Stimulated activated naive CD4-positive, alpha-beta T cell (primary cell): ENCODE measurements at regions not wholly inside any gene's neighbourhood (a gene's known extent, or its start where the extent isn't known, plus 50 kb on each side); places are given as distances from the start of the nearest gene placed in this dataset.

Experiments
- DNase-seq, 6 experiments: peaks; one replicate each; lab custom pipeline; 2025; lab: John Stamatoyannopoulos, UW

DNA sequence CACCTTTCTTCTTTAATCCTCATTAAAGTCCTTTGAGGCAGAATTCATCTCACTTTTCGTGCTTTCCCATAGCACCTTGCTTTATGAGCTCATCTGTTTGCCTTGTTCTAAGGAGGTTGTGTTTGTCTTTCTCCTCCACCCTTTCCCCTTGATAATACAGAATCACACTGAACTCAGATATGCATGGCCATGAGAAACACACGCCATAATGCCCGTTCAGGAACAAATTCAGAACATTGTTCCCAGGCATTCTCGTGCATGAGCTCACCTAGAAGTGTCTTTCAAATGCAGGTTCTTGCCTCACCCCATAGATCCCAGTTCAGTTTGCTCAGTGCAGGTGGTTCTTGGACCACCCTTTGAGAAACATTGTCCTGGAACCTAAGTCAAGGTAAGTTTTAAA is 71.1 kb downstream of the TMEM114 start:
- DNase-seq: no peak

DNA sequence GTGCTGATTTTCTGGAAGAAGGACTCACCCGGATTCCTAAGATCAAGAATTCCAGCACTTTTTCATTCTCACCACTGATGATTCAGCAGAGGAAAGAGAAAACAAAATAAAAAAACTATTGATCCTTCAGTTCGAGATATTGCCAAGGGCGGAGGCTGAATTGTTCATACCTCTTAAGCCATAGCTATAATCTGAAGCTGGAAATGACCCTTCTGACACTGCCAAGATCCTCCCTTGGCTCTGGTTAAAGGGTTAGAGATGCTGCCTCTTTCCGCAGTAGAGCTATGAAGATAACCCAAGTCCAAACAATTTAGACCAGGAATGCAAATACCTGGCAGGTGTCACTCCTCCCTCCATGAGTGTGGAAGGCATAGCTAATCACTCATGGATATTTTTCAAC is 73.0 kb downstream of the TMEM114 start:
- DNase-seq: no peak

DNA sequence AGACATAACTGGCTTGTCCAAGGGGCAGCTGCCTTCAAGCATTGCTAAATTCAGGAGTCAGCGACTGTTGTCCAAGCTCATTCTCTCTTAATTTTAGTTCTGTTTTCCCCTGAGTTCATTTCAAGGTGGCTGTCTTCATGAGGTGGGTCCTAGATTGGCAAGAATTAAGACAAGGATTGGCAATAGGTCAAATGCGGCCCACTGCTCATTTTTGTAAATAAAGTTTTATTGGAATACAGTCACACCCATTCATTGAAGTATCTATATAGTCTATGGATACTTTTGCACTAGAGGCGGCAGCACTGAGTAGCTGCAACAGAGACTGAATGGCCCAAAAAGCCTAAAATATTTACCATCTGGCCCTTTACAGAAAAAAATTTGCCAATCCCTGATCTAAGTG is 73.8 kb downstream of the TMEM114 start:
- no peak for DNase-seq

DNA sequence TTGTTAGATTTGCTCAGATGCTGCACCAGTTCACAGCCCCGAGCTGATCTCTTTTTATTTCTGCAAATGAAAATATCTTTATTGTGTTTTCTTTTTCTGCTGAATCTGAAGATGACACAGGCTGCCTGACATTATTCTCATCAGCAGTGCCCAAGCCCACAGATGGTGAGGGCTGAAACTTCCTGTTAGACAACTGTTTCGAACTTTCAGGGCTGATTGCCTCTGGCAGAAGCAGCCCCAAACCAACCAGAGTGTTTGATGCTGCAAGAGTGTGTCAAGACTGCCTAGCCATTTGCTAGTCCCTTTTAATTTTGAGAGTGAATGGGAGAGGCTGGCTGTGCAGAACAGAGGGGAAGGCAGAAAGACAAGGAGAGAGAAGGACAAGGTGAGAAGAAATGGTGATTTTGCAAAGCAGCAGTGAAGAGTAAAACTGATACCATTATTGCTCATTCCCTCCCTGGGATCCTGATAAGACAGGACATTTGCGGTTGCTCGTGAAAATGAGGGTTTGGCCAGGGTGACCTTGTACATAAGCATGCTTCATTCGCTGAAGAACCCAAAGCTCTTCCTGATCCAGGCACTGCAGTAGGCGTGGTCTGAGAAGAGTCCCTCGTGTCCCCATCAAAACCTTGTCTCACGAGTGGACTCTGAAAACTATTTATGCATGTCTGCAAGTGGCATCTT is 77.2 kb downstream of the TMEM114 start:
- no peak for DNase-seq

DNA sequence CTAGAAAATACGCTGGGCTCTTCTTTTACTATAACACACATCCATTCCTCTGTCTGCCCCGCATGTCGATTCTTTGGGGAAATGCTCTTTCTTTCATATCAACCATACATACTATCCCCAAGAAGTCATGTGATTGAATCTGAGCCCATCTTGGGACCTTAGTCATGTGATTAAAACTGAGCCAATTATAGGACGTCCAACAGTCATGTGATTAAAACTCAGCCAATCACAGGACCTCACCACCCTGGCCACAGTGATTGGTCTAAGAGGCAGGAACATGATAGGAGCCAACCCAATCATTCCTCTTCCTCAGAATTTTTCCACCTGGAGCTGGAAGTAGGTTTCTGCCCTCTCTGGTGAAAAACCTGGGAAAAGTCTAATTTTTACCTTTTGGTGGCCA is 78.8 kb downstream of the TMEM114 start:
- no peak for DNase-seq

DNA sequence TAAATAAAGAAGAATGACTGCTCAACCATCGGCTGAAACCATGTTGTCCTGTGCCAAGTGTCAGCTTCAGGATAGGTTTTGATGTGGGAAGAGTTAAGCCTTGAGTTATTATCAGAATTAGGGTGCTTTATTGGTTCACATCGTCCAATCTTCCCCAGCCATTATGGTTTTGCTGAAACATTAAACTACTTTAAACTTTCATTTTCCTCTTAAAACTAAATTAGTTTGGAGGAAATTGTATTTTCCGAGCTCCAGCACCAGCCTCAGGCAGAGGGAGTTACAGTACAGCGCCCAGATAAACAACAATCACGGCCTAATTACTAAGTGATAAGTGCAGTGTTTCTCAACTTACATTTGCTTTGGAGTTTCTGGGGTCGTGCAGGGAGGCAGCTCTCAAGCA is 80.2 kb downstream of the TMEM114 start:
- DNase-seq: no peak

DNA sequence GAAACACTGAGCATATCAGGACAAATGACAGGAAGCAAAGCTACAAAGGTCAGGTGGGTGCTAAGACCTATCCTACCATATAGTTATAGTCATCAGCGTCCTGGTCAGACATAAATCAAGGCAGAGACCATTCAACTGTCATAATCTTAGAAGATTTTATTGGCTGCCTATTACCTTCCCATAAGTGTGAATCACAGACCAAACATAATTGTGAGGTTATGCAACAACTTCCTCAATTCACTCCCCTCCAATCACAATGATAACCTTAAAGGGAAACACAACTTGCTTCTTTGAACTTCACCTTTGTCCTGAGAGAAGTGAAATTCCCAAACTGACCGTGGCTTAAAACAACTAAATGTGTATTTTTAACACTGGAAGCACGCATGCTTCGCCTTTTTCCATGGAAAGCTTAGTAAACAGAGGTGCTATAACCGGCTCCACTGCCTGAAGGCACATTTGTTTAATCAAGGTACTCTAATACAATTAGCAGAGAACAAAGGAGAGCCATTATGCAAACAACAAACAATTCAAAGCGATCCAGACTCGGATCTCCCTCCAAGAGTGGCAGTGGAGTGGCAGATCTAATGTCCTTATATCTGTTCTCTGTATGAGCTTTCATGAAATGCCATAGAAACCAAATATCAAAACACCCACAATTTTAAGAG is 84.9 kb downstream of the TMEM114 start:
- no peak for DNase-seq

DNA sequence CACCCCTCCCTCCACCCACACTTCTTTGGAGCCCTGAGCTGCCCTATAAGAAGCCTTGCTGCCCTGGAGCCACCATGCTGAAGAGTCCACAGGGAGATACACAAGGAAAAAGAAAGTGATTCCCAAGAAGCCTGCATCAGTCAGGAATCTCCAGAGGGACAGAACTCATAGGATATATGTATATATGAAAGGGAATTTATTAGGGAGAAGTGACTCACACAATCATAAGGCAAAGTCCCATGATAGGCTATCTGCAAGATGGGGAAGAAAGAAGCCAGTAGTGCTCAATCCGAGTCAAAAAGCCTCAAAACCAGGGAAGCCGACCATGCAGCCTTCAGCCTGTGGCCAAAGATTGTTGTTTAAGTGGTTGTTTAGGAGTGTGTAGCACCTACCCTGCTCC is 87.9 kb downstream of the TMEM114 start:
- no peak for DNase-seq

DNA sequence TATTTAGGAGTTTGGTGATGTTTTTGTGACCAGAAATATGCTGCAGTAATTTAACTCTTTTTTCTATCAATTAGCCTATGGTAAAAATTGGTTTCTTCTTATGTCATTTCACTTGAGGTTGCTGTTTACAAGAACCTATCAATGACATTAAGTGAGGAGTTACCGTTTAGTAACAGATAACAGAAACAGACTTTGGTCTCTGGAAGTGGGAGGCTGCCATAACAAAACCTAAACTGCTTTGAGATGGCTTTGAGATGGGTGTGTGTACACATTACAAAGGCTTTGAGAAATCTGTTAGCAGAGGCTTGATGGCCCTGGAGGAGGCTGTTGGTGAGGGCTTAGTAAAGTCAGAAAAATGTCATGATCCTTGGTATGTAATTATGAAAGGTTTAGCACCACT is 90.0 kb downstream of the TMEM114 start:
- no peak for DNase-seq

DNA sequence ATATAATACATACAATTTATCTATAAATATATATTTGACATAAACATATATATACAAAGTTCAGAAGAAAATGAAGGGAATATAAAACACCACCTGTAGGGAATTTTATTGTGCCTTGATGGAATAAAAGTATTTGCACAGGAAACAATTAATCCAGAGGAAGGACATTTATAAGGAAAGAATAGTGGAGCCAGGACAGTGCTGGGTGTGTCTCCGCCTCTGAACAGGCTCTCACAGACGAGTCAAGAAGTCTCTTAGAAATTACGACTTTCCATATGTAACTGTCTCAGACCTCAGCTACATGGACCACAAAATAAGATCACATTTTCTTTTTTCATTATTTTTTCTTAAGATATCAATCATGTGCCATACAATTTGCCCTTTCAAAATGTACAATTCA is 93.9 kb downstream of the TMEM114 start:
- DNase-seq: no peak

DNA sequence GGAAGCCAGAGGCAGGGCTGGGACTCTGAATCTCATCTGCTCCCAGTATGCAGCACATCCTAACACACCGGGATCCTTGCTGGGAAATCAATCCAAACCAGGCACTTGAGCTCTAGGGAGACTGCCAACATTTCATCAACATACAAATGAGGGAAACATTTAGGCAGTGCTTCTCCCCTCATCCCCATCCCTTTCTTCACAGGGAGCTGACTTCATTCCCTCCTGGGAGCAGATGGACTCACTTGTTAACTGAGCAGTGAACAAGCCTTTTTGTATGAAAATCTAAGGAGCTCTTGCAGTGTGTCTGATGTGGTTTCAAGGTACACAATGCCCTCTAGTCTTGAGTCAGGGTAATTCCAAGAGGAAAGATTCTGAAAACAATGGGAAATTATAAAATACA is 96.3 kb downstream of the TMEM114 start:
- no peak for DNase-seq

DNA sequence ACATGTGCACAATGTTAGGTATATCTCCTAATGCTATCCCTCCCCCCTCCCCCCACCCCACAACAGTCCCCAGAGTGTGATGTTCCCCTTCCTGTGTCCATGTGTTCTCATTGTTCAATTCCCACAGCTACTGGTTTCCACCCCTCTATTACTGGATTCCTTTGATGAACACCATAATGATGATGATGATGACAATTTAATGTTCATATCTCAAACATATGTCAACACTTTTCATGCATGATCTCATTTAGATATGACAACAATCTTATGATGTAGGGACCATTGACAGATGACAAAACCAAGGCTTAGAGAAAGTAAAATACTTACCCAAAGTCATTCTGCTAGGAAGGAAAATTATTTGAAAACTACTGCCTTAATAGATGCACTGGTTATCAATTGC is 97.6 kb downstream of the TMEM114 start:
- no peak for DNase-seq

DNA sequence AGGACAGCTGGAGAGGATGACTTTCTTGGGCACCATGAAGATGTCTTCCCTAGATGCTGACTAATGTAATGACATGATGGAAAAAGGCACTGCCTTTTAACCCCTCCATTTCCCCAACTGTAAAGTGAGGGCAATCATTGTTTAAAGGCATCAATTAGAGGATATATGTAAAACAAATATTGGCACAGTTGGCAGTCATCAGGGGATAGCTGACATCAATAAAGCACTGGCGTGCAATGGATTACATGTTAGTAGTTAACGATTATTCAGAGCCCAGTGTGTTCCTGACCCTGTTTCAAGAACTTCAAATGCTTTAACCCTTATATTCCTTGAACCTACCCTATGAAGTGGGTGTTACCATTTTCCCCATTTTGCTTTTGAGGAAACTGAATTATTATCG is 100.7 kb downstream of the TMEM114 start:
- DNase-seq: no peak

DNA sequence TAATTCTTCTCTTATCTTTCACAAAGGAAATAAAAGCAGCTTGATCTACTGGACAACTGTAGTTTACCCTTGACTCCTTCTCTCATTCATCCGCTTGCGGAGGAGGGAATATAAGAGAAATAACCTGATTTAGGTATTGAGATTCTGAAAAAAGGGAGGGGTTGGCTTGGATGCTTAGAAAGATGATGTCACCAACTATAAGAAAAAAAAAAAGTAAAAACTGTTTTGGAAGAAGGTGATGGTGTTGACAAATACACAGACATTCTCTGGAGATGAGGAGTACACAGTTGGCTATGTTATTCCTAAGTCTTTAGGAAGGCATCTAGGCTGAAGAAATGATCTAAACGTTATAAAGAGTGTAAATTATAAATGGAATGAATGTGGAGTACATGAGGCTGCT is 103.3 kb downstream of the TMEM114 start:
- no peak for DNase-seq

DNA sequence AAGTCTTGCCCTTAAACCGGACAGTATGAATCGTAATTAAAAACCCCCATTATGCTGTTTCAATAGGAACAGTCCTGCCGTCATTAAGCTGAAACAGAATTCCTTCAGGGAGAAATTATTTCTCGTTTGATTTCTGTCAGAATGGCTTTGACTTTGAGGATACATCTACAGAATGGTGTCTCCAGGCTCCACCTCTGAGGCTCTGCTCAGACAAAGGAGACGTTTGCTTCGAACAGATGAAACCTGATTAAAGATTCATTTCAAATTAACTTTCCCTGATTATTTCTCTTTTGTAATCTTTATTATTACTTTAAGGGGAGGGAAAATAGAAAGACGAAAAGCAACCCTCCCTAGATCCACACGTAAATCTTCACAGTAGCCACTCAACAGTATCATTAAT is 106.9 kb downstream of the TMEM114 start:
- DNase-seq: no peak

DNA sequence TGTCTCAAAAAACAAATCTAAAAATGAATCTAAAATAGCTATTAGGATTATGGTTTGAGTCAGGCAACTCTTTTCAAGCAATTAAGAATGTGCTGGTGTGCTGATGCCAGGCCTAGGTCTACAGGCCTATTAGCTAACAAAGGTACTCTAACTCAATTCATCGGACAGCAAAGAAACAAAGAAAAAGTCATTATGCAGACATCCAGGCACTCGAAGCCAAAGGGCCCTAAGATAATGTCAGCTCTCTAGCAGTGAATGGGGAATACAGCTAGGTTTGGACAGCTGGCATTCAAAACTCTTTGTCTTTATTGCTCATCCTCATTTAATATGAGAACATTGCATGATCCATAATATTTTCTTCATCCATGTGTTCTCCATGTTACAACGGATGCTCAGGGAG is 108.5 kb downstream of the TMEM114 start:
- DNase-seq: no peak

DNA sequence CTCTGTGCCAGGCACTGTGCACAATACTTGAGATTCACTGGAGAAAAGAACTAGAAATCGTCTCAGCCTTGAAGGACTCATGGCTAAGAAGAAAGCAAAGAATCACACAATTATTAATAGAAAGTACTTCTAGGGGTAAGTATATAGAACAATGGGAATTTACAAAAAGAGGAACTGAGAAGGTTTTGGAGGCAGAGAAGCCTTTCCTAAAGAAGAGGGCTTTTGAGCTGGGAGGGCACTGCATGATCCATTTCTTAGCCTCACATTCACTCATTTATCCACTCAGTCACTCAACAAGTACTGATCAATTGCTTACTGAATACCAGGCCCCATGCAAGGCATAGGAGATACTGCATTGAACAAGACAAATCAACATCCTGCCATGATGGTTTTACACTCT is 113.5 kb downstream of the TMEM114 start:
- DNase-seq: no peak

DNA sequence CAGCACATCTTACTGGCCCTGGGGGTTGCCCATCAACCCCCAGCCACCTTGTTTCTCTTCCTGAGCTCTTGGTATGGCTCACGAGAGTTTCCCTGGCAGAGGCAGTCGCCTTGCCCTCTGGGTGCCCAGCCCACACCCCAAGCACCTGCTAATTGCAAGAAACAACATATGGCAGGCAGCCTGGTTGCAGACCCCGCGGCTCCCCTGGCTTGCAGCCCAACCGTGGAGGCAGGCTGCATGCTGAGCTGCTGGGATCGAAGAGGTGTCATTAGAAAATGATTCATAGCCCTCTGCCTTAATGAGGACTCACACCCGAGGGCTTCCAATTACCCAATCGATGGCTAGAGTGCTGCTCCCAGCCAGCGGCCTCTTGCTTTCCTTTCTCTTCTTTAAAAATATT is 115.7 kb downstream of the TMEM114 start:
- DNase-seq: no peak

DNA sequence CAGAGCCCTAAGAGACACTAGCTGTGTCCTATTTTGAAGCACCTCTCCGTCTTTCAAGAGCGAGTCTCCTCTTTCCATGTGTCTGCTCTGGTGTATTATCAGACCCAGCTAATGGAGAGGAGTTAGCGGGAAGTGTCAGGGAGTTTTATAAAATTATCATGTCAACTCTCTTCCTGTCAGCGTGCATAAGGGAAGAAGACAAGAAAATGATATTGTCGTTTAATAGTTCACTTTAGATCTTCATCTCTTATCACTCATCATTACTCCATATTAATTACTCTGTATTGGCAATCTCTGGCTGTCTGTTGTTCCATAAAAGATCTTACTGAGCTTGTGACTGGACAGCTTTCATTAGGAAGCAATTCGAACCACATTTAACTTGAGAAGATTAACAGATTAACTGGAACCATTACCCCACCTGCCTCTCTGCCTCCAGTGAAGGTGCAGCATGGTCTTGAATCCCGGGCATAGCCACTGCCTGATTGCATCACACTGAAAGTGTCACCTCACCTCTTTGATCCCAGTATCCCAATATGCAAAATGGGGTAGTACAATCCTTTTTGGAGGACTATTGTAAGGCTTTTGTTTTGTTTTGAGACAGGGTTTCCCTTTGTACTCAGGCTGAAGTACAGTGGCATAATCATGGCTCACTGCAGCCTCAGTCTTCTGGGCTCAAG is 121.1 kb downstream of the TMEM114 start:
- no peak for DNase-seq

DNA sequence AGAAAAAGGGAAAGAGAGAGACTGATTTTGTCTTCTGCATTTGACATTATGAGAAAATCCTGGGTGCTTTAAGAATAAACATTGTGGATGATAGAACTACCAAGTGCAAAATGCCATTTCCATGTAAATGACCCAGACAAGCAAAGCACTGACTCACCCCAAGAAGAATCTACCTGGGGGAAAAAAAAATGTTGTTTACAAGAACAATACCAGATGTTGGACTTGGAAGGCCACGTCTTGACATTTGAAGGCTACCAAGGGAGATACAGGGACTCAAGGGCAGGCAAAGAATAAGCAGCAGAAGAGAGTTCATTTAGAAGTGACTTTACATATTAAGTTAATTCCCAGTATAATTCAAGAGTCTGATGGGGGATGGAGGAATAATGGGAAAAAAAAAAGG is 125.3 kb downstream of the TMEM114 start:
- DNase-seq: no peak

DNA sequence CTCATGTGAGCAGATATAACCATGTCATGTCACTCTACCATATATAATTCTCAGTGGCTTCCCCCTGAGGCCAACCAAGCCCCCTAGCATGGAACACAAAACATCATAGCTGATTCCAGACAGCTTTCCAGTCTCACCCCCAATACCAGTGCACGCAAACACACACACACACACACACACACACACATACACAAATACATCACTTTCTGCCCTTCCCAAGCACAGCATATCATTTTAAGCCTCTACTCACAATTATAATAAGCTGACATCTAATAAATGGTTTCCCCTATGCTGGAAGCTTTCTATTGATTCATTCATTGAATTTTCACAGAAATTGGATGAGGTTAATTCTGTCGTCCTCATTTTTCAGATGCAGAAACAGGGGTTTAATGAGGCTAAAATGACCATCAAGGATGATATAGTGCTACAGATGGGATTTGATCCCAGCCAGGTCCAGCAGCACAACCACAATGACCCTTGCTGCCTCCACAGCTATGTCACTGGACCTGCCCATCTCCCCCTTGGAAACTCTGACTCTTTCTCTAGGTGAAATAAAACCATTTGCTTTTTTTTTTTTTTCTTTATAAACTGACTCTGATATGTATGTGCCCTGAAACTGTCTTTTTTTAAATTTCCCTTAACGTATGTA is 131.1 kb downstream of the TMEM114 start:
- DNase-seq: no peak

DNA sequence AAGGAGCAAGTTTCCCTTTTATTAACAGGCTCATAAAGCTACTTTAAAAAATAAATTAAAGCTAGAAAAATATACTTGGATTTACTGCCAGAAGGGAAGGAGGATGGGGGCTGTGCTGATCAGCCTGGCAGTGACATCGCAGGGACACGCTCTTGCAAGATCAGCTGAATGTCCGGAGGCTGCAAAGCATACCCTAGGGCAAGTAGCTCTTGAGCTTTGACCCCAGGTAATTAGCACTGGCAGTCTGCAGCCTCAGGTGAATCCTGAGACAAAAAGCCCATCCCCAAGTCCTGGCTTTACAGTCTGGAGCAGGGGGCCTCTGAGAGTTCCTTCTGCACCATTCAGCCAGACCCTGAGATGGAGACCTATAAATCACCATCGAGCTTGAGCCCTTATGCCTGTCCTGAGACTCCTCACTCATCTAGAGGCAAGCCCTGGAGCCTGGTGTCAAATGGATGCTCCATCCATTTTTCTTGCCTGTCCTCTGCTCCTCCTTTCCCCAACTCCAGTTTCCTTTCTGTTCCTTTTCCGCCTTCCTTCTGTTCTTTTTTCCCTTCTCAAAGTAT is 131.7 kb downstream of the TMEM114 start:
- DNase-seq: no peak

DNA sequence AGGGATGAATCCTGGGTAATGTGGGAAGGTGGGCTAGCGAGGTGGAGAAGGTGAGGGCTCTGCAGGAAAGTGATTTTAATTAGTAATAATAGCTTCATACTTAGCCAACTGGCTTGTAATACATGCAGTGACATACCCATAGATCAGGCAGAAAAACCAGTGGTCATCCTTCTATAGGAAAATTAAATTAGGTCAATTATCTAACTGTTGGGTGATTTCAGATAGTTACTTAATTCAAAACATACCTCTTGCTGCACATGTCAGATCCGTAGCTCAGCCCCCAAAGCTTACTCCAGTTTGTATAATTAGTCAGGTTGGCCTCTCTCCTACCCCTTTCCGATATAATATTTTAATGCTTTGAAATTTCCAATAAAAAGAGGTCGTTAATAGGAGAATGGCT is 137.0 kb downstream of the TMEM114 start:
- no peak for DNase-seq
